H9 (cell line): ENCODE measurements at regions not wholly inside any gene's neighbourhood (a gene's known extent, or its start where the extent isn't known, plus 50 kb on each side); places are given as distances from the start of the nearest gene placed in this dataset.

Experiments used
- DNase-seq: peaks from one replicate; pipeline ENCODE4 v3.0.0-alpha.2; 2017
- H2AFZ ChIP-seq: one replicate; pipeline ENCODE4 v1.6.1; 2013; ENCODE audit warnings: mild to moderate bottlenecking, low read length, control low read depth, moderate library complexity
- H2AK5ac ChIP-seq: 2 replicates; pipeline ENCODE4 v1.6.1; 2013; ENCODE audit warnings: low read length, control low read depth, mixed read lengths; ENCODE audit not compliant: insufficient read length
- H2BK120ac ChIP-seq: one replicate; pipeline ENCODE4 v1.6.1; 2013; ENCODE audit warnings: low read depth, mild to moderate bottlenecking, low read length, control low read depth, inconsistent platforms; ENCODE audit not compliant: poor library complexity, severe bottlenecking
- H2BK12ac ChIP-seq: 2 replicates; pipeline ENCODE4 v1.6.1; 2013; ENCODE audit warnings: low read length, control low read depth, mixed read lengths, low read depth; ENCODE audit not compliant: insufficient read length
- H2BK15ac ChIP-seq: 2 replicates; pipeline ENCODE4 v1.6.1; 2013; ENCODE audit warnings: low read depth, low read length, control low read depth
- H2BK20ac ChIP-seq: one replicate; pipeline ENCODE4 v1.6.1; 2013; ENCODE audit warnings: low read depth, mild to moderate bottlenecking, low read length, control low read depth, inconsistent platforms; ENCODE audit not compliant: poor library complexity, severe bottlenecking
- H2BK5ac ChIP-seq: 2 replicates; pipeline ENCODE4 v1.6.1; 2013; ENCODE audit warnings: low read length, control low read depth, mixed read lengths; ENCODE audit not compliant: insufficient read length
- H3K14ac ChIP-seq: 2 replicates; pipeline ENCODE4 v1.6.1; 2013; ENCODE audit warnings: low read length, control low read depth; ENCODE audit not compliant: insufficient read depth
- H3K18ac ChIP-seq: 2 replicates; pipeline ENCODE4 v1.6.1; 2013; ENCODE audit warnings: low read depth, mild to moderate bottlenecking, mixed read lengths, low read length, control low read depth; ENCODE audit not compliant: insufficient read length
- H3K23ac ChIP-seq: 2 replicates; pipeline ENCODE4 v1.6.1; 2013; ENCODE audit warnings: low read length, control low read depth, mixed read lengths, low read depth; ENCODE audit not compliant: insufficient read length
- H3K23me2 ChIP-seq: 2 replicates; pipeline ENCODE4 v1.6.1; 2013; ENCODE audit warnings: low read depth, mild to moderate bottlenecking, mixed read lengths, low read length, control low read depth; ENCODE audit not compliant: insufficient read length, poor library complexity, severe bottlenecking
- H3K27ac ChIP-seq: 2 replicates; pipeline ENCODE4 v1.5.1; 2013; ENCODE audit warnings: low read length, control low read depth, mixed read lengths, low read depth; ENCODE audit not compliant: insufficient read length
- H3K27me3 ChIP-seq: 2 replicates; pipeline ENCODE4 v1.6.1; 2013; ENCODE audit warnings: low read length, control low read depth, inconsistent platforms; ENCODE audit not compliant: insufficient read depth
- H3K4ac ChIP-seq: 2 replicates; pipeline ENCODE4 v1.6.1; 2013; ENCODE audit warnings: low read depth, mild to moderate bottlenecking, control low read depth, inconsistent platforms, low read length, moderate library complexity
- H3K4me1 ChIP-seq: 2 replicates; pipeline ENCODE4 v1.6.1; 2013; ENCODE audit warnings: low read length, control low read depth, inconsistent platforms; ENCODE audit not compliant: insufficient read depth
- H3K4me2 ChIP-seq: 2 replicates; pipeline ENCODE4 v1.6.1; 2013; ENCODE audit warnings: low read length, control low read depth, mixed read lengths; ENCODE audit not compliant: insufficient read length, insufficient read depth
- H3K56ac ChIP-seq: 2 replicates; pipeline ENCODE4 v1.6.1; 2013; ENCODE audit warnings: low read depth, mild to moderate bottlenecking, mixed read lengths, low read length, control low read depth; ENCODE audit not compliant: insufficient read length
- H3K79me1 ChIP-seq: 2 replicates; pipeline ENCODE4 v1.6.1; 2013; ENCODE audit warnings: low read depth, mild to moderate bottlenecking, moderate library complexity, low read length, control low read depth, inconsistent platforms; ENCODE audit not compliant: insufficient read depth, poor library complexity, severe bottlenecking
- H3K79me2 ChIP-seq: 2 replicates; pipeline ENCODE4 v1.6.1; 2013; ENCODE audit warnings: low read length, control low read depth, inconsistent platforms; ENCODE audit not compliant: insufficient read depth
- H3K9ac ChIP-seq: 2 replicates; pipeline ENCODE4 v1.6.1; 2013; ENCODE audit warnings: low read length, control low read depth, mixed read lengths; ENCODE audit not compliant: insufficient read length; ENCODE audit errors: extremely low read depth
- H3K9me3 ChIP-seq: one replicate; pipeline ENCODE4 v1.6.1; 2013; ENCODE audit warnings: low read depth, low read length, inconsistent platforms; ENCODE audit not compliant: control insufficient read depth
- H3T11ph ChIP-seq: one replicate; pipeline ENCODE4 v1.6.1; 2013; ENCODE audit warnings: mild to moderate bottlenecking, low read length, control low read depth, inconsistent platforms
- H4K20me1 ChIP-seq: one replicate; pipeline ENCODE4 v1.6.1; 2013; ENCODE audit not compliant: control insufficient read depth, insufficient read length, insufficient read depth
- H4K5ac ChIP-seq: 2 replicates; pipeline ENCODE4 v1.6.1; 2013; ENCODE audit warnings: low read depth, mild to moderate bottlenecking, mixed read lengths, low read length, control low read depth; ENCODE audit not compliant: insufficient read length
- H4K8ac ChIP-seq: replicated peaks from 2 replicates; pipeline ENCODE4 v1.6.1; 2013; ENCODE audit warnings: low read length, control low read depth, mixed read lengths, low read depth; ENCODE audit not compliant: insufficient read length
- H4K91ac ChIP-seq: 2 replicates; pipeline ENCODE4 v1.6.1; 2013; ENCODE audit warnings: low read depth, mild to moderate bottlenecking, moderate library complexity, mixed read lengths, low read length, control low read depth; ENCODE audit not compliant: insufficient read length
- H3K27ac Mint-ChIP-seq, 3 experiments: 2 replicates in 2 of 3; 3 replicates in 1 of 3; pipeline ENCODE4 v1.8.0; 2020 to 2021; ENCODE audit warnings: mixed read lengths in 3 of 3, mild to moderate bottlenecking in 1 of 3, moderate library complexity in 1 of 3
- H3K27me3 Mint-ChIP-seq: 2 replicates; pipeline ENCODE4 v1.8.0; 2021; ENCODE audit warnings: low read depth, mild to moderate bottlenecking, moderate library complexity, mixed read lengths
- H3K36me3 Mint-ChIP-seq, 3 experiments: 2 replicates in 2 of 3; 3 replicates in 1 of 3; pipeline ENCODE4 v1.8.0; 2020 to 2021; ENCODE audit warnings: low read depth in 3 of 3, mixed read lengths in 3 of 3; ENCODE audit not compliant: insufficient read depth in 1 of 3
- H3K4me1 Mint-ChIP-seq, 2 experiments: 2 replicates each; pipeline ENCODE4 v1.8.0; 2020; ENCODE audit warnings: mixed read lengths in 2 of 2
- H3K4me3 Mint-ChIP-seq, 2 experiments: 2 replicates in 1 of 2; 3 replicates in 1 of 2; pipeline ENCODE4 v1.8.0; 2020 to 2021; ENCODE audit warnings: mild to moderate bottlenecking in 2 of 2, mixed read lengths in 2 of 2, moderate library complexity in 1 of 2
- H3K9me3 Mint-ChIP-seq, 2 experiments: 2 replicates in 1 of 2; 3 replicates in 1 of 2; pipeline ENCODE4 v1.8.0; 2020; ENCODE audit warnings: mild to moderate bottlenecking in 2 of 2, mixed read lengths in 2 of 2, moderate library complexity in 1 of 2
- WGBS: extraction: QIAGEN DNeasy Blood & Tissue Kit; methylation state at CpG from one replicate; pipeline ENCODE4 v1.1.7; 2013; ENCODE audit warnings: missing lambda C conversion rate, low lambda C conversion rate, mixed read lengths; ENCODE audit not compliant: insufficient read length; ENCODE audit errors: extremely low coverage; 5-methylcytosine and 5-hydroxymethylcytosine counted together
- TF ChIP-seq, protein P1 (sequence below): fragments of 200-600 bp; sonication (generic); conservative IDR thresholded peaks from 3 replicates; pipeline ENCODE4 v1.8.0; 2021; ENCODE audit warnings: antibody characterized with exemption, mild to moderate bottlenecking

DNA sequence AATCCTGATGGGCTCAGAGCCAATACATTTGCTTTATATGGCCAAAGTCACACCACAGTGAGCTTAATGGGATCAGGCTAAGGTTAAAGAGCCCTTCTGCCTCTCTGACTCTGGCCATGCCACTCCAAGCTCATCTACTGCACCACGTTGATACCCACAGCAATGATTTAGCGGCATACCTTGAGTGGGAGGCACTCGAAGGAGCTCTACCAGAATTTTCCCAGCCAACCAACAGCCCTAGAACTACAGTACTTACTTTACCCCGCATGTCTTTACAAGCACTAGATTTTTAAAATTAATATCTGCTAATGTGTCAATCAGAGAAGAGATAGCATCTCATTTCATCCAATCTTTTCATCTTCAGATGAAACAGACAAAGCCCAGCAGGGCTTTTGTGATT, 300.5 kb downstream of the GRIN2B start:
- H4K8ac ChIP-seq = no peak overlapping the region
- no peak overlapping the region for H3K4me2 ChIP-seq
- peaks cover 4% of the 10 kb centered on the region; the same call in 1 of the 2 replicates for H3K27me3 Mint-ChIP-seq
- no peak overlapping the region for H2BK12ac ChIP-seq
- H3K36me3 Mint-ChIP-seq = no peaks in the 10 kb centered on the region
- no peaks in the 10 kb centered on the region for H3K79me1 ChIP-seq
- no peak overlapping the region for H3K4me3 Mint-ChIP-seq
- no peak overlapping the region for H3K9ac ChIP-seq
- H3K23ac ChIP-seq = no peak overlapping the region
- H3K9me3 ChIP-seq = no peaks in the 10 kb centered on the region
- no peak overlapping the region for H4K91ac ChIP-seq
- no CpG with 5 or more reads among the region's 4 CpGs for WGBS
- no peak overlapping the region for H2BK120ac ChIP-seq
- no peak overlapping the region for H3T11ph ChIP-seq
- no peaks in the 10 kb centered on the region for H4K20me1 ChIP-seq
- H3K27ac Mint-ChIP-seq = no peak overlapping the region
- H3K18ac ChIP-seq = no peak overlapping the region
- no peak overlapping the region for H2BK5ac ChIP-seq
- H3K56ac ChIP-seq = no peak overlapping the region
- no peak overlapping the region for H3K4ac ChIP-seq
- no peak overlapping the region for H2AFZ ChIP-seq
- DNase-seq = no peak
- no peak overlapping the region for H3K14ac ChIP-seq
- no peak overlapping the region for H2AK5ac ChIP-seq
- TF ChIP-seq, protein P1, sequence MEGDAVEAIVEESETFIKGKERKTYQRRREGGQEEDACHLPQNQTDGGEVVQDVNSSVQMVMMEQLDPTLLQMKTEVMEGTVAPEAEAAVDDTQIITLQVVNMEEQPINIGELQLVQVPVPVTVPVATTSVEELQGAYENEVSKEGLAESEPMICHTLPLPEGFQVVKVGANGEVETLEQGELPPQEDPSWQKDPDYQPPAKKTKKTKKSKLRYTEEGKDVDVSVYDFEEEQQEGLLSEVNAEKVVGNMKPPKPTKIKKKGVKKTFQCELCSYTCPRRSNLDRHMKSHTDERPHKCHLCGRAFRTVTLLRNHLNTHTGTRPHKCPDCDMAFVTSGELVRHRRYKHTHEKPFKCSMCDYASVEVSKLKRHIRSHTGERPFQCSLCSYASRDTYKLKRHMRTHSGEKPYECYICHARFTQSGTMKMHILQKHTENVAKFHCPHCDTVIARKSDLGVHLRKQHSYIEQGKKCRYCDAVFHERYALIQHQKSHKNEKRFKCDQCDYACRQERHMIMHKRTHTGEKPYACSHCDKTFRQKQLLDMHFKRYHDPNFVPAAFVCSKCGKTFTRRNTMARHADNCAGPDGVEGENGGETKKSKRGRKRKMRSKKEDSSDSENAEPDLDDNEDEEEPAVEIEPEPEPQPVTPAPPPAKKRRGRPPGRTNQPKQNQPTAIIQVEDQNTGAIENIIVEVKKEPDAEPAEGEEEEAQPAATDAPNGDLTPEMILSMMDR = no peak
- no peak overlapping the region for H2BK20ac ChIP-seq
- H4K5ac ChIP-seq = no peak overlapping the region
- no peaks in the 10 kb centered on the region for H3K23me2 ChIP-seq
- no peaks in the 10 kb centered on the region for H3K9me3 Mint-ChIP-seq
- H3K4me1 Mint-ChIP-seq = no peaks in the 10 kb centered on the region
- H2BK15ac ChIP-seq = no peak overlapping the region
- no peaks in the 10 kb centered on the region for H3K4me1 ChIP-seq
- H3K27ac ChIP-seq = no peak overlapping the region
- no peaks in the 10 kb centered on the region for H3K79me2 ChIP-seq
- H3K27me3 ChIP-seq = no peaks in the 10 kb centered on the region
